HepG2 (cell line): ENCODE measurements at regions not wholly inside any gene's neighbourhood (a gene's known extent, or its start where the extent isn't known, plus 50 kb on each side); places are given as distances from the start of the nearest gene placed in this dataset.

ENCODE experiments used
- ATAC-seq: fragments of 200-7000 bp; cut with Tn5 transposase; 3 replicates; pipeline ENCODE4 v1.9.1; 2020; ENCODE audit warnings: mild to moderate bottlenecking, moderate library complexity
- BruUV-seq: library from RNA; stranded (reverse); fragments of 400-500 nt; replicated peaks from 2 replicates; lab custom pipeline; 2021; lab: Mats Ljungman, UMichigan
- CTCF ChIA-PET: fragments of 300-600 bp; formaldehyde crosslinking; extraction: SDS; loops from one replicate; lab custom pipeline; 2021; ENCODE audit warnings: low total read pairs, inconsistent platforms, low intra/inter-chr PET ratio; lab: Yijun Ruan, JAX
- POLR2A ChIA-PET: fragments of 350-600 bp; sonication (Branson Sonifier 250); formaldehyde crosslinking; loops from one replicate; lab custom pipeline; 2020; ENCODE audit warnings: antibody characterized with exemption, inconsistent platforms; lab: Yijun Ruan, JAX
- DNase-seq: peaks from one replicate; pipeline ENCODE4 v3.0.0-alpha.2; 2015; ENCODE audit warnings: low spot score
- FAIRE-seq: peaks from 3 replicates; lab custom pipeline; 2011; peaks lifted over from hg19 to GRCh38; lab: Jason Lieb, UNC
- H2AFZ ChIP-seq: one replicate; pipeline ENCODE4 v1.6.1; 2011; ENCODE audit warnings: low read length, inconsistent platforms
- H3K27ac ChIP-seq: fragments of 300-600 bp; 3 replicates; pipeline ENCODE4 v1.8.0; 2011; ENCODE audit warnings: mixed run types, mild to moderate bottlenecking, mixed read lengths, low read length, inconsistent platforms; ENCODE audit not compliant: insufficient read depth; ENCODE audit errors: extremely low read length
- H3K27me3 ChIP-seq, 2 experiments: fragments of 200-600 bp in 1 of 2; 2 replicates in 1 of 2; 3 replicates in 1 of 2; pipeline versions ENCODE4 v1.6.0 to v1.8.0; 2011; ENCODE audit warnings: low read length in 2 of 2, mild to moderate bottlenecking in 2 of 2, moderate library complexity in 2 of 2, inconsistent platforms in 1 of 2; ENCODE audit not compliant: insufficient read depth in 2 of 2, control insufficient read depth in 1 of 2
- H3K36me3 ChIP-seq, 2 experiments: fragments of 200-600 bp in 1 of 2; replicated peaks in 1 of 2; 2 replicates in 1 of 2; 3 replicates in 1 of 2; pipeline versions ENCODE4 v1.5.1 to v1.8.0; 2011; ENCODE audit warnings: low read length in 2 of 2, inconsistent platforms in 1 of 2; ENCODE audit not compliant: insufficient read depth in 2 of 2, control insufficient read depth in 1 of 2
- H3K4me1 ChIP-seq: 2 replicates; pipeline ENCODE4 v1.5.1; 2012; ENCODE audit warnings: low read length, inconsistent platforms; ENCODE audit not compliant: insufficient read depth
- H3K4me2 ChIP-seq: 2 replicates; pipeline ENCODE4 v1.6.0; 2011; ENCODE audit warnings: low read depth, low read length, inconsistent platforms
- H3K4me3 ChIP-seq, 3 experiments: fragments of 200-600 bp in 1 of 3; sonication (generic), shearing (Covaris generic) in 1 of 3; replicated peaks in 1 of 3; 2 replicates each; pipeline ENCODE4 v1.5.1; 2011 to 2016; ENCODE audit warnings: low read length in 3 of 3, inconsistent platforms in 2 of 3, low read depth in 2 of 3, mild to moderate bottlenecking in 2 of 3, control low read depth in 1 of 3, mixed read lengths in 1 of 3; ENCODE audit not compliant: insufficient read depth in 1 of 3
- H3K79me2 ChIP-seq: one replicate; pipeline ENCODE4 v1.6.1; 2011; ENCODE audit warnings: low read length, inconsistent platforms; ENCODE audit not compliant: insufficient read depth
- H3K9ac ChIP-seq: 2 replicates; pipeline ENCODE4 v1.6.0; 2011; ENCODE audit warnings: mild to moderate bottlenecking, low read depth, low read length, inconsistent platforms; ENCODE audit not compliant: insufficient read depth
- H3K9me3 ChIP-seq: 2 replicates; pipeline ENCODE4 v1.5.1; 2012; ENCODE audit warnings: mild to moderate bottlenecking, low read length
- H4K20me1 ChIP-seq: 2 replicates; pipeline ENCODE4 v1.6.0; 2011; ENCODE audit warnings: inconsistent platforms, mild to moderate bottlenecking, low read length, moderate library complexity; ENCODE audit not compliant: insufficient read depth
- CBX1 ChIP-seq: IDR thresholded peaks from one replicate; pipeline ENCODE4 v1.6.1; 2016; ENCODE audit warnings: antibody characterized with exemption, low read depth
- KDM4B ChIP-seq: sonication (generic); formaldehyde crosslinking; IDR thresholded peaks from 2 replicates; pipeline ENCODE4 v1.4.0; 2020; ENCODE audit warnings: missing genetic modification reagents
- KLF6 ChIP-seq: IDR thresholded peaks from 2 replicates; pipeline ENCODE4 v1.8.0; 2016; ENCODE audit warnings: missing biosample characterization, missing genetic modification reagents
- MAFF ChIP-seq: IDR thresholded peaks from 2 replicates; pipeline ENCODE4 v1.6.1; 2011; ENCODE audit warnings: low read depth, low read length, improper control_type of control experiment
- MIER2 ChIP-seq: IDR thresholded peaks from 2 replicates; pipeline ENCODE4 v1.6.1; 2016; ENCODE audit warnings: missing biosample characterization, missing genetic modification reagents
- SNAI1 ChIP-seq: sonication (generic); formaldehyde crosslinking; IDR thresholded peaks from 2 replicates; pipeline ENCODE4 v1.5.0; 2020; ENCODE audit warnings: mild to moderate bottlenecking, missing genetic modification reagents, borderline replicate concordance
- YEATS4 ChIP-seq: sonication (generic); formaldehyde crosslinking; IDR thresholded peaks from 2 replicates; pipeline ENCODE4 v1.4.0; 2020; ENCODE audit warnings: missing genetic modification reagents, borderline replicate concordance
- ZNF607 ChIP-seq: sonication (generic); formaldehyde crosslinking; IDR thresholded peaks from 2 replicates; pipeline ENCODE4 v1.5.1; 2020; ENCODE audit warnings: missing genetic modification reagents, mild to moderate bottlenecking, borderline replicate concordance
- ZNF790 ChIP-seq: sonication (generic); formaldehyde crosslinking; IDR thresholded peaks from 2 replicates; pipeline ENCODE4 v1.8.0; 2022; ENCODE audit warnings: missing genetic modification reagents, mild to moderate bottlenecking, borderline replicate concordance
- WGBS: methylation state at CpG from one replicate; pipeline ENCODE4 v1.1.6; 2017; ENCODE audit warnings: low lambda C conversion rate; 5-methylcytosine and 5-hydroxymethylcytosine counted together
- in situ Hi-C: cut with HindIII; loops from 2 replicates; pipeline ENCODE4 v1.10.0; 2017; ENCODE audit warnings: low pct_unique_long_range_greater_than_20kb; ENCODE audit not compliant: extremely low pct_ligation_motif_present
- intact Hi-C: fragments of 100-400 bp; cut with micrococcal nuclease; formaldehyde crosslinking; loops from one replicate; pipeline ENCODE4 v1.10.0; 2022; ENCODE audit not compliant: unreplicated experiment
- TF ChIP-seq, protein P1 (sequence below): sonication (generic); formaldehyde crosslinking; IDR thresholded peaks from 2 replicates; pipeline ENCODE4 v1.4.0; 2020; ENCODE audit warnings: missing genetic modification reagents, borderline replicate concordance
- TF ChIP-seq, protein P2 (sequence below): sonication (generic); formaldehyde crosslinking; conservative IDR thresholded peaks from 2 replicates; pipeline ENCODE4 v1.5.0; 2020; ENCODE audit warnings: missing genetic modification reagents
- TF ChIP-seq, protein P3 (sequence below): sonication (generic); formaldehyde crosslinking; IDR thresholded peaks from 2 replicates; pipeline ENCODE4 v1.5.1; 2020; ENCODE audit warnings: mild to moderate bottlenecking, missing genetic modification reagents, borderline replicate concordance

DNA sequence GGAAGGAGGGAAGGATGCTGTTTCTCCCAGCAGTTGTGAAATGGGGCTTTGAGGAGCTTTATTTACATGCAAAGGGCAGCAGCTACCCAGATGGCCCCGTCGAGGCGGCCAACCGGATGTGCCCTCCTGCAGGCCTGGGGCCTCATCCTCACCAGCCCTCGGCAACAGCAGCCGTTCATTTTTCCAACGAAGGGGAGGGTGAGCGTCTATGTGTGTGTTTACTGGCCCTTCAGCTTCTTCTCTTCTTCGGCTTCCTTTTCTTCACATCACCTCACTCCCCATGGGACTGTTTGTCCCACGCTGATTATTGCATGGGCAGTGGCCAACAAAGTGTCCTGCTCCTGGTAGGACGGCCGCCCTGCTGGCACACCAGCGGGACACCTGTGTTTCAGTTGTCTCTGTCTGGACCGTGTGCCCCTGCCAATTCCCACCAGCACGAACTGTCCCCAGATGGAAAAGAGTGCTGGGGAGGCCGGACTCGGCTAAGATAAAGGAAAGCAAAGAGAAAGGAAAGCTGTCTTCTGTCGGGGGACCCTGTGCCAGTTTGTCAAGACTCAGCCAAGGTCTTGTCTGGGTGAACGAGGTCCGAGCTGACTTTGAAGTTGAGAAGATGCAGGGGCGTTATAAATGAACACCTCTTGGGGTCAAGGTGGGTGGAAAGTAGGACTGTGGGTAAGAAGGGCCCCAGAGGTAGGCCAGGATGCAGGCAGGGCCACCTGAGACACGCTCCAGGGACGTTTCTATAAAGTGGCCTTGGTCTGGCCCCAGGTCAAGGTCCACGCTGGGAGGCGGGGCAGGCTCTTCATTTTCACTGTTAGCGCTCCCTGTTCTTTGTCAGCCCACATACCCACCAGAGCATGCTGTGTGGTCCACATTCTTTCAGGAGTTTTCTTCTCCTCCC lies 57.0 kb downstream of the FAM50B start:
- ATAC-seq, result peak; percentile 93
- 30% methylated on average over 25 of the region's 26 CpGs for WGBS
- in situ Hi-C loops, result no loop called here
- TF ChIP-seq KLF6 (peak; percentile 95), MAFF (no peak), KDM4B (CRISPR knock-in tag) (peak; percentile 88; the same call in 1 of the 2 replicates), ZNF790 (0 out of 2 replicates have a peak, but pooled peaks have one; percentile 50), YEATS4 (peak; percentile 81; the same call in 1 of the 2 replicates), ZNF607 (CRISPR knock-in tag) (peak; percentile 93), SNAI1 (CRISPR knock-in tag) (peak; percentile 93; the same call in 1 of the 2 replicates), CBX1 (no peak), MIER2 (peak; percentile 70)
- TF ChIP-seq, protein P1, sequence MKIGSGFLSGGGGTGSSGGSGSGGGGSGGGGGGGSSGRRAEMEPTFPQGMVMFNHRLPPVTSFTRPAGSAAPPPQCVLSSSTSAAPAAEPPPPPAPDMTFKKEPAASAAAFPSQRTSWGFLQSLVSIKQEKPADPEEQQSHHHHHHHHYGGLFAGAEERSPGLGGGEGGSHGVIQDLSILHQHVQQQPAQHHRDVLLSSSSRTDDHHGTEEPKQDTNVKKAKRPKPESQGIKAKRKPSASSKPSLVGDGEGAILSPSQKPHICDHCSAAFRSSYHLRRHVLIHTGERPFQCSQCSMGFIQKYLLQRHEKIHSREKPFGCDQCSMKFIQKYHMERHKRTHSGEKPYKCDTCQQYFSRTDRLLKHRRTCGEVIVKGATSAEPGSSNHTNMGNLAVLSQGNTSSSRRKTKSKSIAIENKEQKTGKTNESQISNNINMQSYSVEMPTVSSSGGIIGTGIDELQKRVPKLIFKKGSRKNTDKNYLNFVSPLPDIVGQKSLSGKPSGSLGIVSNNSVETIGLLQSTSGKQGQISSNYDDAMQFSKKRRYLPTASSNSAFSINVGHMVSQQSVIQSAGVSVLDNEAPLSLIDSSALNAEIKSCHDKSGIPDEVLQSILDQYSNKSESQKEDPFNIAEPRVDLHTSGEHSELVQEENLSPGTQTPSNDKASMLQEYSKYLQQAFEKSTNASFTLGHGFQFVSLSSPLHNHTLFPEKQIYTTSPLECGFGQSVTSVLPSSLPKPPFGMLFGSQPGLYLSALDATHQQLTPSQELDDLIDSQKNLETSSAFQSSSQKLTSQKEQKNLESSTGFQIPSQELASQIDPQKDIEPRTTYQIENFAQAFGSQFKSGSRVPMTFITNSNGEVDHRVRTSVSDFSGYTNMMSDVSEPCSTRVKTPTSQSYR (CRISPR knock-in tag), result peak; percentile 92
- TF ChIP-seq, protein P2, sequence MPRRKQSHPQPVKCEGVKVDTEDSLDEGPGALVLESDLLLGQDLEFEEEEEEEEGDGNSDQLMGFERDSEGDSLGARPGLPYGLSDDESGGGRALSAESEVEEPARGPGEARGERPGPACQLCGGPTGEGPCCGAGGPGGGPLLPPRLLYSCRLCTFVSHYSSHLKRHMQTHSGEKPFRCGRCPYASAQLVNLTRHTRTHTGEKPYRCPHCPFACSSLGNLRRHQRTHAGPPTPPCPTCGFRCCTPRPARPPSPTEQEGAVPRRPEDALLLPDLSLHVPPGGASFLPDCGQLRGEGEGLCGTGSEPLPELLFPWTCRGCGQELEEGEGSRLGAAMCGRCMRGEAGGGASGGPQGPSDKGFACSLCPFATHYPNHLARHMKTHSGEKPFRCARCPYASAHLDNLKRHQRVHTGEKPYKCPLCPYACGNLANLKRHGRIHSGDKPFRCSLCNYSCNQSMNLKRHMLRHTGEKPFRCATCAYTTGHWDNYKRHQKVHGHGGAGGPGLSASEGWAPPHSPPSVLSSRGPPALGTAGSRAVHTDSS (CRISPR knock-in tag), result no peak
- TF ChIP-seq, protein P3, sequence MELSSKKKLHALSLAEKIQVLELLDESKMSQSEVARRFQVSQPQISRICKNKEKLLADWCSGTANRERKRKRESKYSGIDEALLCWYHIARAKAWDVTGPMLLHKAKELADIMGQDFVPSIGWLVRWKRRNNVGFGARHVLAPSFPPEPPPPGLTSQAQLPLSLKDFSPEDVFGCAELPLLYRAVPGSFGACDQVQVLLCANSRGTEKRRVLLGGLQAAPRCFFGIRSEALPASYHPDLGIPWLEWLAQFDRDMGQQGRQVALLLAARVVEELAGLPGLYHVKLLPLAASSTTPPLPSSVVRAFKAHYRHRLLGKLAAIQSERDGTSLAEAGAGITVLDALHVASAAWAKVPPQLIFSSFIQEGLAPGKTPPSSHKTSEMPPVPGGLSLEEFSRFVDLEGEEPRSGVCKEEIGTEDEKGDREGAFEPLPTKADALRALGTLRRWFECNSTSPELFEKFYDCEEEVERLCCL, result no peak; the same call in 1 of the 2 replicates

More for the DNA sequence above, 57.0 kb downstream of the FAM50B start:
- H3K9me3 ChIP-seq, result no peaks in the 10 kb centered on the region
- peak overlapping the region; percentile 68 for H3K9ac ChIP-seq
- H3K4me2 ChIP-seq, result peak overlapping the region; percentile 75
- intact Hi-C loops, result loop anchor here (1.0 kb wide), 1 partner anchor 21 kb away; no protein-coding TSS in a partner anchor
- peaks cover 68% of the 10 kb centered on the region for H3K4me1 ChIP-seq
- FAIRE-seq, result peak; percentile 82
- ChIA-PET CTCF (interaction anchor here (1.4 kb wide), 1 partner anchor 20 kb away, joined by 3 read pairs; no protein-coding TSS in a partner anchor), POLR2A (interaction anchor here (0.7 to 1.9 kb wide), 15 partner anchors 8 to 526 kb away, joined by 3 to 16 read pairs (median 5); a partner anchor contains a TSS)
- no peaks in the 10 kb centered on the region for H3K36me3 ChIP-seq
- peak overlapping the region in 1 of 3 experiments; percentile 39; a peak in 1 of 6 replicates for H3K4me3 ChIP-seq
- peak overlapping the region; percentile 86 for H3K27ac ChIP-seq
- H3K27me3 ChIP-seq, result no peaks in the 10 kb centered on the region
- no peaks in the 10 kb centered on the region for H4K20me1 ChIP-seq
- H2AFZ ChIP-seq, result no peak overlapping the region
- DNase-seq, result peak; percentile 94
- BruUV-seq, result TSS peak; percentile 43
- peaks cover 8% of the 10 kb centered on the region for H3K79me2 ChIP-seq
